OCI-LY3 (cell line): ENCODE measurements at regions not wholly inside any gene's neighbourhood (a gene's known extent, or its start where the extent isn't known, plus 50 kb on each side); places are given as distances from the start of the nearest gene placed in this dataset.

ENCODE experiments used
- H2AFZ ChIP-seq: fragments of 200-600, 300-600 bp; shearing (Covaris generic); 2 replicates; pipeline ENCODE4 v1.6.0; 2014; ENCODE audit warnings: antibody characterized with exemption, low read depth, low read length
- H3K27ac ChIP-seq: fragments of 200-600, 300-600 bp; sonication (generic); 2 replicates; pipeline ENCODE4 v1.5.1; 2014; ENCODE audit warnings: mild to moderate bottlenecking, low read length, moderate library complexity, mixed read lengths
- H3K27me3 ChIP-seq: fragments of 200-600, 300-600 bp; sonication (generic); 2 replicates; pipeline ENCODE4 v1.6.1; 2014; ENCODE audit warnings: low read depth, low read length, mixed read lengths
- H3K36me3 ChIP-seq: fragments of 200-600, 300-600 bp; sonication (generic); replicated peaks from 2 replicates; pipeline ENCODE3; 2014; ENCODE audit warnings: low read depth, low read length, mixed read lengths
- H3K4me1 ChIP-seq: fragments of 300-600, 200-600 bp; sonication (generic); 2 replicates; pipeline ENCODE4 v1.6.1; 2014; ENCODE audit warnings: low read length, mixed read lengths
- H3K4me2 ChIP-seq: fragments of 200-600, 300-600 bp; sonication (generic); 2 replicates; pipeline ENCODE4 v1.6.1; 2014; ENCODE audit warnings: low read length, mixed read lengths
- H3K4me3 ChIP-seq: fragments of 300-600, 200-600 bp; sonication (generic); 2 replicates; pipeline ENCODE4 v1.5.1; 2014; ENCODE audit warnings: antibody characterized with exemption, mild to moderate bottlenecking, low read length, moderate library complexity
- H3K79me2 ChIP-seq: fragments of 300-600, 200-600 bp; shearing (Covaris generic); 2 replicates; pipeline ENCODE4 v1.6.1; 2014; ENCODE audit warnings: mild to moderate bottlenecking, low read length, mixed read lengths
- H3K9ac ChIP-seq: fragments of 300-600, 200-600 bp; shearing (Covaris generic); 2 replicates; pipeline ENCODE4 v1.6.0; 2014; ENCODE audit warnings: mild to moderate bottlenecking, low read length, moderate library complexity
- H3K9me3 ChIP-seq: fragments of 200-600, 300-600 bp; shearing (Covaris generic); 2 replicates; pipeline ENCODE4 v1.6.1; 2014; ENCODE audit warnings: low read length, mixed read lengths; ENCODE audit not compliant: insufficient read depth
- H4K20me1 ChIP-seq: fragments of 200-600, 300-600 bp; sonication (generic); 2 replicates; pipeline ENCODE4 v1.6.1; 2016; ENCODE audit warnings: low read length, mixed read lengths; ENCODE audit not compliant: insufficient read depth
- EZH2phosphoT487 ChIP-seq: fragments of 200-600 bp; shearing (Covaris generic); IDR thresholded peaks from 2 replicates; pipeline ENCODE4 v1.6.1; 2018; ENCODE audit warnings: antibody characterized with exemption, mixed run types, low read depth
- TF ChIP-seq, protein P1 (sequence below): fragments of 200-600, 300-600 bp; sonication (generic); IDR thresholded peaks from 2 replicates; pipeline ENCODE4 v1.5.1; 2014; ENCODE audit warnings: antibody characterized with exemption, low read length, low read depth

DNA sequence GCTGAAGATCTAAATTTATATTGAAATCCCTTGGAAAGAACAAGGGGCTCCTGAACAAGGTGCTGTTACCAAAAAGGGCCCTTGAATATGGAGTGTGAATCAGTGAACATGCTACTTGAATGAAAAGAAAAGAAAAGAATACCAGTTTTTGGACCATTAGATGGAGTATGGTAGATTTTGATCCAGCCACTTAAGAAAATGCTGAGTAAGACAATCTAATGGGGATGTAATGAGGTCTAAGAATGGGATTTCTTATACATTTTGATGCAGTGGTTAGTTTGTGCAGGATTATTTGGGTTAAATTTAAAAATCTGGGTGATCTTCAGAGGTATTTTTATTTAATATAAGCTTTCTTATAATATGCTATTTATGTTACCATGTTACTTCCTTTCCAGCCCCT, 2003.0 kb upstream of the LRRTM1 start:
- Histone ChIP-seq H3K4me3 (no peak overlapping the region), H4K20me1 (no peaks in the 10 kb centered on the region), H3K4me1 (no peaks in the 10 kb centered on the region), H3K9ac (no peak overlapping the region), H3K9me3 (no peaks in the 10 kb centered on the region), H3K27ac (no peak overlapping the region), H3K79me2 (no peaks in the 10 kb centered on the region), H3K27me3 (no peaks in the 10 kb centered on the region), H3K4me2 (no peak overlapping the region), H2AFZ (no peak overlapping the region), H3K36me3 (no peaks in the 10 kb centered on the region)
- TF ChIP-seq, protein P1, sequence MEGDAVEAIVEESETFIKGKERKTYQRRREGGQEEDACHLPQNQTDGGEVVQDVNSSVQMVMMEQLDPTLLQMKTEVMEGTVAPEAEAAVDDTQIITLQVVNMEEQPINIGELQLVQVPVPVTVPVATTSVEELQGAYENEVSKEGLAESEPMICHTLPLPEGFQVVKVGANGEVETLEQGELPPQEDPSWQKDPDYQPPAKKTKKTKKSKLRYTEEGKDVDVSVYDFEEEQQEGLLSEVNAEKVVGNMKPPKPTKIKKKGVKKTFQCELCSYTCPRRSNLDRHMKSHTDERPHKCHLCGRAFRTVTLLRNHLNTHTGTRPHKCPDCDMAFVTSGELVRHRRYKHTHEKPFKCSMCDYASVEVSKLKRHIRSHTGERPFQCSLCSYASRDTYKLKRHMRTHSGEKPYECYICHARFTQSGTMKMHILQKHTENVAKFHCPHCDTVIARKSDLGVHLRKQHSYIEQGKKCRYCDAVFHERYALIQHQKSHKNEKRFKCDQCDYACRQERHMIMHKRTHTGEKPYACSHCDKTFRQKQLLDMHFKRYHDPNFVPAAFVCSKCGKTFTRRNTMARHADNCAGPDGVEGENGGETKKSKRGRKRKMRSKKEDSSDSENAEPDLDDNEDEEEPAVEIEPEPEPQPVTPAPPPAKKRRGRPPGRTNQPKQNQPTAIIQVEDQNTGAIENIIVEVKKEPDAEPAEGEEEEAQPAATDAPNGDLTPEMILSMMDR = no peak
- TF ChIP-seq EZH2phosphoT487 = no peak

DNA sequence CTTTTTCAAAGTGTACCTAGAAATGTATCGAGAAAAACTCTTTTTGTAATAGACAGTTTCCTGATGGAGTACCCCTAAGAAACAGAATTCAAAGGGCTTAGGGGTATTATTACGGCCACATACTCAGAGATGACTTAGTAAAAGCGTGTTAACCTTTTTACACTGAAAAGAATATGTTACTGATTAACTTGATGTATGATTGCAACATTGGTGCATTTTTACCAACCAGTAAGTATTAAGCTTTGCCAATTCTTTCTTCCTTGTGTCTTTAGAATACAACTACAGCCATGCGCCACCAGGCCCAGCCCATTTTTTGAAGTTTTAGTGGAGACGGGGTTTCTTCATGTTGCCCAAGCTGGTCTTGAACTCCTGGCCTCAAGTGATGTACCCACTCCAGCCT, 1997.0 kb upstream of the LRRTM1 start:
- H3K36me3 ChIP-seq = no peaks in the 10 kb centered on the region
- H2AFZ ChIP-seq = no peak overlapping the region
- no peak overlapping the region for H3K9ac ChIP-seq
- H3K4me2 ChIP-seq = no peak overlapping the region
- H3K27ac ChIP-seq = no peak overlapping the region
- TF ChIP-seq EZH2phosphoT487 = no peak
- TF ChIP-seq, protein P1 = no peak
- no peaks in the 10 kb centered on the region for H3K4me1 ChIP-seq
- H4K20me1 ChIP-seq = no peaks in the 10 kb centered on the region
- H3K79me2 ChIP-seq = no peaks in the 10 kb centered on the region
- no peaks in the 10 kb centered on the region for H3K27me3 ChIP-seq
- H3K4me3 ChIP-seq = no peak overlapping the region
- H3K9me3 ChIP-seq = no peaks in the 10 kb centered on the region

DNA sequence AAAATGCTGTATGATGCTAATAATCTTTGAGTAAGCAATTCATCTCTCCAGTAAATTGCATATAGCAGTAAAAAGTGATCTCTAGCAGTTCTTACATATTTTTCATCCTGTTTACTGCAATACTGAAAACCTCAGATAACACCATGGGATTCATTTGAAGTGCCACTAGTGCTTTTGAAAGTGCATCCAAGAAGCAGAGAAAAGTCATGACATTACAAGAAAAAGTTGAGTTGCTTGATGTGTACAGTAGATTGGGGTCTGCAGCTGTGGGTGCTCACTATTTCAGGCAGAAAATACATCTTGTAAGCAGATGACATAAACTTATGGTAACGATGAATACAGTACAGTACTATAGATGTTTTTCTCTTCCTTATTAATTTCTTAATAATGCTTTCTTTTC, 1984.9 kb upstream of the LRRTM1 start:
- TF ChIP-seq EZH2phosphoT487 = no peak
- TF ChIP-seq, protein P1 = no peak
- Histone ChIP-seq H3K4me1 (no peaks in the 10 kb centered on the region), H3K9me3 (no peaks in the 10 kb centered on the region), H3K4me3 (no peak overlapping the region), H3K79me2 (no peaks in the 10 kb centered on the region), H3K36me3 (no peaks in the 10 kb centered on the region), H3K4me2 (no peak overlapping the region), H2AFZ (no peak overlapping the region), H4K20me1 (no peaks in the 10 kb centered on the region), H3K27ac (no peak overlapping the region), H3K9ac (no peak overlapping the region), H3K27me3 (no peaks in the 10 kb centered on the region)

DNA sequence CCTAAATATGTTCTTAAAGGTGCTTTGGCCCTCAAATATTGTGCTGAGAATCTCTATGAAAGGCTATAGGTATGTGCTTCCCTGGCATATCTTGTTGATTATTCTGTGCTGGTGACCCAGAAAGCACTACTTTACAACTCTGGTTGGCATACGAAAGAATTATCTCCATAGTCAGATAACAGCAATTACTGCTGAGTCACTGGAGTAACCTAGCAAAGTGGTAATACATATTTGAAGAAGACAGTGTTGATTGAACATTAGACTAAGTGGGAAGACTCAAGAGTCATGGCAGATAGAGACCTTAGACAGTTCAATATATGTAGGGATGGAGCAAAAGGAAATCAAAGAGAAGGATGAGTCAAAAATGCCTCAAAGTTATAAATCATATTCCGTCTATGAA, 1978.5 kb upstream of the LRRTM1 start:
- Histone ChIP-seq H3K27ac (no peak overlapping the region), H3K36me3 (no peaks in the 10 kb centered on the region), H3K4me1 (no peaks in the 10 kb centered on the region)

More for the DNA sequence above, 1978.5 kb upstream of the LRRTM1 start:
- H3K79me2 ChIP-seq = no peaks in the 10 kb centered on the region
- no peak overlapping the region for H3K4me3 ChIP-seq
- no peaks in the 10 kb centered on the region for H3K27me3 ChIP-seq
- TF ChIP-seq, protein P1 = no peak
- TF ChIP-seq EZH2phosphoT487 = no peak
- H3K4me2 ChIP-seq = no peak overlapping the region
- H3K9me3 ChIP-seq = no peaks in the 10 kb centered on the region
- H4K20me1 ChIP-seq = no peaks in the 10 kb centered on the region
- no peak overlapping the region for H2AFZ ChIP-seq
- H3K9ac ChIP-seq = no peak overlapping the region
